DMS153 (cell line): ENCODE measurements at regions not wholly inside any gene's neighbourhood (a gene's known extent, or its start where the extent isn't known, plus 50 kb on each side); places are given as distances from the start of the nearest gene placed in this dataset.

Experiments used
- DNase-seq: peaks from one replicate; lab custom pipeline; 2025; lab: John Stamatoyannopoulos, UW

DNA sequence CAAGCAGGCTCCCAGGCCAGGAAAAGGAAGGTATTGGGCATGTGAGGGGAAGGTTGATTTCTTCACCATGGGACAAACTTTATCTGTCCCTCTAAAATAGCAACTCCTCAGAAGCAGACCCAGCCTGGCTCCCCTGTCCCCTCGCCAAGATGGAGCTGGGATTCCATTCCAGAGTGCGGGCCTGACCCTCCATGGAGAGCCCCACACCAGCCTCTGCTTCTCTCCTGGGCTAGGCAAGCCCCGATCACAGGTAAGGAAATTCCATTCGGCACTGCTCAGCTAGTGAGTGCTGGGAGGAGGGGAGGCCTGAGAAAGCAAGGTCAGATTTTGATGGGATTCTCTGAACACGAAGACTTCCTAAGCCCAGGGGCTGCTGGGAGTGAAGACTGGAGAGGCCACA, 98.4 kb downstream of the EFNB1 start:
- no peak for DNase-seq

DNA sequence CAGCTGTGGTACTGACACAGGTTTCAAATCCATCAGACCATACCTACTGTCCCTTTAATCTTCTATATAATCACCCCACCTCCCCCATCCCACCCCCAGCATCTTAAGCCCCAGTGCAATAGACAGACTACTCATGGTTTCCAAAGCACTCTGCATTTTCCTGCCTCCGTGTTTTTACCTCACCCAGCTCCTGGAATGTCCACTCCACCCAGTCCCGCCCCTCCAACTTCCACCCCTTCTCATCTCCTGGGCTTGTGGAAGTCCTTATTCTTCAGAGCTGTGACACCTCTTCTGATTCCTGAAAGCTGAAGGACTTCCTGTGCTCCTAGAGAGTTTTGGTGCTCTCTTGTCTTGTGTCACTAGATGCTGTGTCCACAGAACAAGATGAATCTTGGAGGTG, 94.3 kb downstream of the EFNB1 start:
- DNase-seq = no peak

DNA sequence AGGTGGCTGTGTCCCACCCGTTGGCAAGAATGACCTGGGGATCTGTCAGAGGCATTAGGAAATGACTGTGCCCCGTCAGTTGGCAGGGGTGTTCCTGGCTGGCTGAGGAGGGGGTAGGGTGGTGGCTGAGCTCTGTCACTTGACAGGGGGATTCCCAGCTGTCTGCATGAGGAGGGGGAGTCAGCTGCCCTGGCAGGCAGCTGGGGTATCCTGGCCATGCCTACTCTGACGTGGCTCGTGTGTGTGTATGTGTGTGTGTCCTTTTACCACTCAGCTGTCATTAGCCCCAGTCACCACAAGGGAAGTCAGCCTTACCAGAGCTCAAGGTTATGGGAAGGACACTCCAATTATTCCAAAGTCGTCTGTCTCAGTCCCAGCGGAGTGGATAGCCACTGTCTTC, 93.2 kb downstream of the EFNB1 start:
- no peak for DNase-seq

DNA sequence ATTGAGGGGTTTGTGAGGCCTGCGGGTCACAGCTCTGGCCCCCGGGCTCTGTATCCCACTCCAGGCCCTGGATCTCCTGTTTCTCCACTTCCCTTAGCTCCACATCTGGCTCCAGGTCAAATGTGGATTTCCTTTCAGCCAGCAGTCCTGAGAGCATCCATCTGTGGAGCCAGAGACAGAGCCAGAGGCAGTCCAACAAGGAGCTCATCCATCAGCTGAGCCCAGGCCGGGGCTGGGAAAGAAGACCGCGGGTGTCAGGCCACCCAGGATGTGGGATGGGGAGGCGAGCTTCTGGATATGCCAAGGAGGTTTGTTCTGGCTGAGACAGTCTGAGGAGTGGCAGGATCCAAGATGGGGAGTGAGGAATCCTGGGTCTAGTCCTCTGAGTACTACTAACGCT, 91.7 kb downstream of the EFNB1 start:
- DNase-seq = no peak

DNA sequence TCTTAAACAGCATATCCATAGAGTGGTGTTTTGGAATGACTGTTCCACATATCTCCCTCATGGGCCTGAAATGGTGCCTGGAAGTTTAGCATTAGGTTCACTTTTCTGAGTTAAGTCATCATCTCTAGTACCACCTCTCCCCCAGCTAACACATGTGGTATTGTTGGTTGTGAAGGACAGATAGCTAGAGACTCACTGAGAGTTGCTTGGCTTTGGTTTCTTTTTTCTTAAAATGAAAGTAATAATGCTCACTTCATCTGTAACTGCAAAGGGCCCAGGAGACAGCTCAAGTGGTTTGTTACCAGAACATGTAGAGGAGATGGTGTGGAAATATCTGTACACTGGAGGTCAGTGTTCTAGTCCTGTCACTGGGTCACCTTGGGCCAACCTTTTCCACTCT, 90.9 kb downstream of the EFNB1 start:
- DNase-seq = no peak

DNA sequence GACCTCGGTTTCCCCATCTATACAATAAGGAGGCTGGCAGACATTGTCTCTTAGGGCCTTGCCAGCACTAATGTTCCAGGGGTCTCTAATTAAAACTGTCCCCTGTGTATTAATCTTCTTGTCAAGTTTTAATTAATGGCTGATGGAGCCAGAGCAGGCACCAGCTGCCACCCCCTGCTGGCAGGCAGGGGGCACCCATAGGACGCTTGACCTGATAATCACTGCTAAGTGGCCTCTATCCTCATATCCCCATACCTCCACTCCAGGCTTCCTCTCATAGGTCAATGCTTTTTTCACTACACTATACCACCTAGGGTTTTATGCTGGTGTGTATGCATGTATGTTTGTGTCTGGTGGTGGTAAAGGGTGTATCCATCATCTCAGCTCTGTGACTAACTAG, 89.4 kb downstream of the EFNB1 start:
- DNase-seq = no peak

DNA sequence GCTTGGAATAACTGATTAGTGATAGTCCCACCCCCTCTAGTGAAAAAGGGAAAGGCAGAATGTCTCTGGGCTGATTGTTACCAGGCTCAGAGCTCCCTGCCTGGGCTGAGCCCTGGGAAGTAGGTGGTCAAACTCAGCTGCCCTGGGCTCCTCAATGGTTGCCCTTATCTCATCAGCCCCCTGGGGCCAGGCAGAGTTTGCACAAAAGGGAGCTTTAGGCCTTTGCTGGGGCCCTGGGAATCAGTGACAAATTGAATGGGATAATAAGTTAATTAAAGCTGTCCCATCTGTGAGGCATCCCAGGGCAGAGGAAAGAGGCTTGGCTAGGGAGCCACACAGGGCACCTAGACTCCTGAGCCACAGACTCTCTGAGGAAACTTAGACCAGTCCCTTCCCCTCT, 89.0 kb downstream of the EFNB1 start:
- DNase-seq = no peak

DNA sequence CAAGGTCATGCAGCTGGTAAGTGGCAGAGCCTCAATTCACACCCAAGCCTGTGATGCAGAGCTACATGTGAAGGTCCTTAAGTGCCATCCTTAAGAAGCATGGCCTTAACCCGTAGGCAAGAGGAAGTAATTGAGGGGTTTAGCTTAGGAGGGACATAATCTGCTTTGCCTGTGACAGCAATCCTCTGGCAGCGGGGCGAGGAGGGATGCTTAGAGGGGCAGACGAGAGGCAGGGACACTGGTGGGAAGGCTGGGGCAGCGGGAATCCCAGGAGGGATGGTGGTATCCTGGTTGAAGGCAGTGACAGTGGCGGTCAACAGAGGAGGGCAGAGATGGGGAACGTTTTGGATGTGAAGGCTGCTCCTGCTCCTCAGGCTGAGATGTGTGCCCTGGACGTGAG, 88.1 kb downstream of the EFNB1 start:
- DNase-seq = no peak

DNA sequence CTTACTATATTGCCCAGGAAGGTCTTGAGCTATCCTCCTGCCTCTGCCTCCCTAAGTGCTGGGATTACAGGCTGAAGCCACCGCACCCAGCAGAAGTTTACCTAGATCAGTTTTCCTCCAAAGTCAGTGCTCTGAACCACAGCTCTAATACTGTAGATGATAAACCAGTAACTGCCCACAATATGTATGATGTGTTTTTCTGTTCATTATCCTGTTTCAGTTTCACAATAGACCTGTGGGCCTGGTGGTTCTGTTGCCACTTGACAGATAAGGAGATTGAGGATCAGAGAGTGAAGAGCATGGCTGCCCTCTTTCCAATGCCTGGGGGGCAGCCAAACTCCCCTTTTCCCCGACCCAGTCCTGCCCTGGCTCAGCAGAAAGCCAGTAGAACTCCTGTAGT, 87.0 kb downstream of the EFNB1 start:
- DNase-seq = no peak

DNA sequence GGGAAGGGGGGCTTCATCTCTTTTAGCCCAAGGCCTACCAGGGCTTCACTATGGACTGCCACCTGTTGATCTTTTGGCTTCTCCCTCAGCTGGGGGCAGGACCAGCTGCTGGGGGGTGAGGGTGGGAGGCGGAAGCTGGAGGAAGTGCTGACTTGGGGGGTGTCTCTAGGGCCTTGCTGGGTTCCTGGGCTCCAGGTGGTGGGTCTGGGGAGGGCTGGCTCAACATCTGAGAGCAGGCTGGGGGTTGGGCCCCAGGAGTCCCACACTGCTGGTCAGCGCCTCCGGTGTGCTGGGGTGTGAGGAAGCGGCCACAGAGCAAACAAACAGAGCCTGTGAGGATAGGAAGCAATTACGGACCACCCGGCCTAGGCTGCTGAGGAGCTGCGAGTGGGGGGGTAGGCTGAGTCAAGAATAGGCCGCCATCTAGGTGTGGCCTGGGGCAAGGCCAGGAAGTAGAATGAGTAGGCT, 85.7 kb downstream of the EFNB1 start:
- DNase-seq = no peak

DNA sequence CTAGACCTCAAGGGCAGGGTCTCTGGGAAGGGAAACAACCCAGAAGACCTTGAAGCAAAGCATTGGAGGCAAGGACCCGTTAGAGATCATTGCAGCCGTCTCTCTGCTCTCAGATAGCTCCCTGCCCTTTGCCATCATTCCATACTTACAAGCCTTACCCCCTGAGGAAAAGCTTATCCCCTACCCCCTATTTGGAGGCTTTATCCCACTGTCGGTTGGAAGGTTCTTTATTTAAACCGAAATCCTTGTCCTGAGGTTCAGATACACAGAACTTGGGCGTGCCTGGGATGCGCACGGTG, 84.4 kb downstream of the EFNB1 start:
- DNase-seq = no peak

DNA sequence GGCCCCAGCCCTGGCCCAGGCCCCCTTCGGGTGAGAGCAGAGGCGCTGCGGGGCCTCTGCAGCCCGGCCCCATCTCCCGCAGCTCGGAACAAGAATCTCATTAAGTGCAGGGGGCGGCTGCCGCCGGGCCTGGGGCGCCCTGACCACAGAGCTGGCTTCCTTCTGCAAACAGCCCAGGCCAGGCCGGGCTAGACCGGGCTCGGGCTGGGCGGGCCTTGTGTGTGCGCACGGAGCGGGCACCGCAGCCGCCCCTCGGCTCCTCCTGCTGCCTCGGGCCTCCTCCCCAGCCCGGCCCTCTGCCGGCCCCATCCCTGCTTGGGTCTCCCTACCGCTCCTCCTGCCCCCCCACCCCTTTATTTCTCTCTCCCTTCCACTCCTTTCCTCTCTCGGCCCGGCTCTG, 83.3 kb downstream of the EFNB1 start:
- no peak for DNase-seq

DNA sequence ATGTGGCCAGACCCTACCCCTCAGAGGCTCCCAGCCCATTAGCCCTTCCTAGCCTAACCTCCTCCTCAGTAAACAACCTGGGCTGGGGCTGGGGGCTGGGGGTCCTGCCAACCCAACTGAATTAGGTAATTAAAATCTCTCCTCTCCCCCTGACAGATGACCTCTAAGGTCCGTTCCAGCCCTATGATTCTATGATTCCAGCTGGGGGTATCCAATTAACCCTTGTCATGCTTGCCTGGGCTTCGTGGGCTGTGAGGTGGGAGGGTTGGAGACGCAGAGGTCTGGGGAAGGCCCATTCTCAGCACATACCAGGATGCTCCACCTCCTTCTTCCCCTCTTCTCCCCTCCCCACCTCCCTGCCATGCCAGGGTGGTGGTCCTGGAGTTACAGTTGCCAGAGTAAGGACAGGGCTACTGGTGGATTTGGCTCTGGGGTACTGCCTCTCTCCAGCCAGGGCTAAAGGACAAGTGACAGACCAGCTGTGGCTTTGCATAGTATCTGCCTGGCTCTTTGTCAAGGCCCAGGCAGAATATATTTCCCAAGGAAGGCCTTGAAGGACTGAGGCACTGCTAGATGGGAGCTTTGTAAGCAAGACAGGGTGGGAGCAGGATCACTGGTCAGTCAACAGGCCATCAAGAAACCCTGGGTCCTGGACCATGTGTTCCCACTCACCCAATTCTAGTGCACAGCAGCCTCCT, 82.1 kb downstream of the EFNB1 start:
- no peak for DNase-seq

DNA sequence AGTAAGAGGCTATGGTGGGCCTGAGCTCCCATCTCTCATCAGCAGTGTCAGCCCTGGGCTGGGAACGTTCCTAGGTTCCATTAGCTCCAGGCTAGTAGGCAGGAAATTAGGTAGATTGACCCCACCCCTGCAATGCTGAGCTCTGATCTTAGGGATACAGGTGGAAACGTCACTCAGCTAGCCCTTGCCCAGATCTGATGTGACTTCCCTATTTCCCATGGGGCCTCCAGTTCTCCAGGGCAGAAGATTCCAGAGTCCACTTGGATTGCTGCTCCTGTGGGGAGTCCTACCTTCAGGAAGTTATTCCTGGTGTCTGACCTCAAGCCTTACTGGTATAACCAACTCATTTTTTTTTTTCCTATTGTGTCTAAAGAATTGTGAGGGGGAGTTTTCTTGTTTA, 81.1 kb downstream of the EFNB1 start:
- DNase-seq = no peak

DNA sequence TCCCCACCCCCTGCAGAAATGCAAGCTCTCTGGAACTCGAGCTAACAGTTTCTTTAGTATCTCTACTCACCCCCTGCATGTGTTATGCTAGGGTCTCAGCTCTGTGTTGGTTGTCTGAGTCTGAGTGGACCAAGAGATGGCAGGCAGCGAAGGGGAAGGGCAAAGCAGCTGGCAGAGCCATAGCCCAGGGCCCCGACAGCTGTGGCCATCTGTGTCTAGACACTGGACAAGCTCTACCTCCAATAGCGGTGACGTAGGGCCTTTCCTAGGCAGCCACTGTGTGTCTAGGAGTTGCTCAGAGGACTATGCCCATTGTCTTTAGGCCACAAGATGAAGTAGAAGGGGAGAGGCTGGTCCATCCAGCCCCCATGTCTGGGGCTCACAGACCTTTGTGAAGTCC, 79.2 kb downstream of the EFNB1 start:
- no peak for DNase-seq

DNA sequence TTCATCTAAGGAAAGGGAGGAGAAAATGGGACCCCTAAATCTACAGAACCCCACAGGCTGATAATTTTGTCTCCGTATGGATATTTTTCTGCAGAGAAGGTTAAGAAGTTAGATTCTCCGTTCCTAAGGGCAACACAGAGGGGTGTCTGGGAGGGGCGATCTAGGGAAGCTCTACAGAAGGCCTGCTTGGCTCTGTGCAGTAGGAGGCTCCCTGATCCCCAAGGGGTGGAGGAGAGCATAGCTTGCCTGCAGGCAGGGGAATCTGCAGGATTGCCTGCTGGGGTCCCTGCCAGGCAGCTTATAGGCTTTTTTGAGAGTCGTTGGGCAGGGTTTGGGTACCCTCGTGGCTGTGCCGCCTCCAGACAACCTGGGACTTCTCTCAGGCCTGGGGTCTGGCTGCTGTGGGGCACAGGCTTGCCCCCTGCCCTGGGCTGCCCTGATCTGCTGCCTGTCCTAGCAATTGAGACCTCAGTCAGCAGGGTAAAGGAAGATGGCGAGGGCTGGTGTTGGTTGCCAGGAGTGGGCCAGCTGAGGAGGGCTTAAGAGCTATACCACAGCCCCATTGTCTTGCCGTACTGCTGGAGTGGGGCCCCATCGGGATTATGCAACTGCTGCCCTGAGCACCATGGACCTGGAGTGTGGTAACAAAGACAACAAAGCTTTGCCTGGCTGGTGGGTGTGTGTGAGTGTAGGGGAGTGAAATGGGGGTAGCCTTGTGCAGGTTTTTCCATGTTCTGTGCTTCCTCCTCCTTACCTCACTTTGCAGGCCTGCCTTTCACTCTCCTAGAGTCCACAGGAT, 74.1 kb downstream of the EFNB1 start:
- no peak for DNase-seq

DNA sequence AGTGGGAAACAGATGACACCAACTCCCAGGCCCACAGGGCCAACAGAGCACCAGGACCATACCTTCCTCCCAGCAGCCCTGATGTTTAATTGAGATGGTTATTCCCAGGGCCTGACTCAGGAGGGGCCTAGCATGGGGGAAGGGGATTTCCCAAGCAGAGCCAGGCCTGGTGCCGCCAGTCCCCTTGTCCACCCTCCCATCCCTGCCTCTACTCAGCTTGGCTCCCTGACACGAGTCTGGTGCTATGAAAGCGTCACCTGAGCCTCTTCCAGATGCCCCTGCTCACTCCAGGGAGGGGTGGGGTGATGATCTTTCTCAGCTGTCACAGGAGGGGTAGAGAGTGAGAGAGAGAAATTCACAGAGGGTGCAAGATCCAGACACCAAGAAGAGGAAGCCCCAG, 72.7 kb downstream of the EFNB1 start:
- DNase-seq = no peak

DNA sequence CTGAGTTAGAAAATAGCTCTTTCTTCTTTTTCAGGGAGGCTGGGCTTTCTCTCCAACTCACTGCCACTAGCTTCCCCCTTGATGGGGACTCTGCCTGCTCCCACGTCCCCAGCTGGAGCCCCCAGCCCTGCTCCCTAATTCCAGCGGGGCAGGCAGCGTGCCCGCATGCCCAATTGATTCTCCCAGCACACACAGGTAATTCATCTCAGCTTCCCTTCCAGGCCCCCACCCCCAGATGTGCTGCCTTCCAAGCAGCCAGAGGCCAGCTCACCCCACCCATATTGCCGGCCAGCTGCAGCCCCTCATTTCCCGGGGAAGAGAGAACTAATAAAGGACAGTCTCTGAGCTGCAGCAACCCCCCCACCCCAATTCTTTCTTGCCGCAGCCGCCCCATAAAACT, 69.8 kb downstream of the EFNB1 start:
- DNase-seq = no peak

DNA sequence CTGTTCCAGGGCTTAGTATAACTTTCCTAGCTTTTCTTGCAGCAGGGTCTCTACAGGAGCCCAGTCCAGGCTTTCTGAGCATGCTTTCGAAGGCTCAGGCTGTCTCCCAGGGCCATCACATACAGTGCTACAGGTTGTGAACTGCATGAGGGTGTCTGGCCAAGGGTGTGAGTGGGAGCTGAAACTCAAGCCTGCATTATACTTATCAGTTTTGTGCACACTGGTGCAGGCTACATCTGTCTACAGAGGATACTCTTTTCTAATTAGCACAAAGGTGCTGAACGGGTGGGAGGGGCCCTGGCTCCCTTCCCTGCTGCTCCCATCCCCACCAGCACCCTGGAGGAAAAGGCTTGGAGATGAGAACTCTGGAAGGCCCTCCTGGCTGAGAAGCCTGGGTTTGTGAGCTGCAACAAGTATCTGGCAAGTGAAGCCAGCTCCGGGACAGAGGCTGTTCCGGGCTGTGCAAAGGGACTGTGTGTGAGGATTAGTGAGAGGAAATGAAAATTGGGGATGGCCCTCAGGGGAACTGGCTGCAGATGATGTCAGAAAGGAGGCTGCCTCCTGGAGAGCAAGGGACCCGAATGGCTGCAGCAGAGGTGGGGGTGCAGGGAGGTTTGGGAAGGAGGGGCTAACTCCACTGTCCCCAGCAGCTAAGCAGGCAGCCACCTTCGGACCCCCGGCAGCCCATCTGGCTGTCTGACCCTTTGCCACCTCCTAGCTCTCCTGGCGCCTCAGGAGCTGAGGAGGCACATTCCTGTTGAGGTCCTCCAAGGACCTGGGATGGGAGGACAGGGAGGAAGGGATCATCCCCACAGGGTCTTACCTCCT, 68.5 kb downstream of the EFNB1 start:
- no peak for DNase-seq

DNA sequence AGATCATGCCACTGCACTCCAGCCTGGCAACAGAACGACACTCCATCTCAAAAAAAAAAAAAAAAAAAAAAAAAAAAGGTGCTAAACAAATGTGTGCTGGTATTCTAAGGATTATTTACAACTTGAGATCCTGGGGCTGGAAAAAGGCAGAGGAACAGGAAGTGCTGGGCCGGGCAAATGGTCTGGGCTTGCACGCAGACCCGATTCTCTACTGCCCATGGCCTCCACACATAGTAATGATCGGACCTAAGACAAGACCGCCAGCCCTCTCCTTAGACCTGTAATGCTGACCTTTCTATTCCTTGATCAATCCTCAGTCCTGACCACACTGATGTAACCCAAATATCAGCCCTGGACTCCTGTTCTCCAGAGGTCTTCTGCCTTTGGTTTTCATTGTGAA, 67.8 kb downstream of the EFNB1 start:
- no peak for DNase-seq

DNA sequence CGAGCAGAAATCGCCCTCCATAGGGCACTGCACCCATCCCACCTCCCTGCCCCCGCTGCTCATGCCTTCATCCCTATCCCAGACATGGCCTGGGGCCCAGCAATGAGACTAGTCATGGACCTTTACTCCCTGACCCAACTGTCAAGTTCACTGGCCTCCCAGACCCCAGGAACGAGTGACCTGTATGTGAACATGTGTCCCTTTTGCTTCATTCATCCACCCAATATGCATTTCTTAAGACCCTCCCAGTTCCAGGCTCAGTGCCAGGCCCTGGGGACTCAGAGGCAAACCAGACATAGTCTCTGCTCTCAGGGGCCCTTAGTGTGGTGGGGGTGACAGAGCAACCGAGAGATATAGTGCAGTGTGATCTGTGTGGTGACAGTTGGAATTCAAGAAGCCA, 67.0 kb downstream of the EFNB1 start:
- no peak for DNase-seq

DNA sequence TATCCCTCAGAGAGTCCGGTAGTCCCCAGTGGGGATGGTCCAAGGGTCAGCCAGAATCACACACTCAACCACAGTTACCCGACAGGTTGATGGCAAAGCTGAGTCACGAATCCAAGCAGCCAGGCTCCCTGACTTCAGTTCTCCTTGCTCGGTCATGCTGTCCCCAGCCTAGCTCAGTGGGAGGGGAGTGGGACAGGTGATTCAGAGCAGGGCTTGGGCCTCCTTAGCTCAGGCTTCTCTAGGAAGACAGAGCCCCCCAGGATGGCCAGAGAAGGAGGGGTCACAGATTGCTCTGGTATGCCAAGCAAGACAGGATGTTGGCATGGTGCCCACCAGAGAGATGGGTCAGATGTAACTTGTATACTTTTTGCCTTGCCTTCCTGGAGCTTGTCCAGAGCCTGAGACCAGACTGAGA, 66.5 kb downstream of the EFNB1 start:
- peak; percentile 23 for DNase-seq
